ENCODE measurements at regions not wholly inside any gene's neighbourhood (a gene's known extent, or its start where the extent isn't known, plus 50 kb on each side); places are given as distances from the start of the nearest gene placed in this dataset.

DNA sequence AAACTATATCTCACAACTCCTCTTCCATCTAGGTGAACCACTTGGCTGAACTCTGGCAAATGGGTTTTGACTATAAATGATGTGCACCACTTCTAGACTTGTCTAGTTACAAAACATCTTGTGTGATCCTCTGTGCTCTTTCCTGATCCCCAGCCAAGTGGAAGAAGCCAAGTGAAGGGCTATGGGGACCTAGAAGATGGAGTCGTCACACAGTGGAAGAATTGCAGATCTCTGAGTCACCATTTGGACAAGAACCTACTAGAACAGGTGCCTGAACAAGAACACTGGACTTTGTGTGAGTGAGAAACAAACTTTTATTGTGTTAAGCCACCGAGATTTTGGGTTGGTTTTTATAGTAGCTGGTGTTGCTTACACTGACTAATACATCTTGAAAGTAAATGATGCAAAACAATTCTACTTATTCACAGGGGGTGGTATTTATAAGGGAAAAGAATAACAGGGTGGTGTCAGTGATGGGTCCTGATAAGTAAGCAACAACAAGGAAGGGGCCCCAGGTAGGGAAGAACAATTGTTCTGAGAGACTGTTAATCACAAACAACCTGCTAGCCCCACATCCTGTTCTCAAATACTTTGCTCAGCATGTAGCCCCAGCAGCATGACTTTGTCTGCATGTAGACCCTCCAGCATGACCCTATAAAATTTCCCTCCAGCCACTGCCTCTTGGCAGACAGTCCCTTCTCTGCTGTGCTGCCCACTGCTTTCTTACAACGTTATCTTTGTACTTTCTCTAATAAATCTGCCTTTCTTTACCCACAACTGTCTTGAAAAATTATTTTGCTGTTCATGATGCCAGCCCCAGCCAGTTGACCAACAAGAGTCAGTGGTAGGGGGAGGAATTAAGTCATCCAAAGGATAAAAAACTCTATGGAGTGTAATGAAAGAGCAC, 280.7 kb upstream of the PLET1 start:
- Histone ChIP-seq H3K4me1 (ENCODE audit: control extremely low read depth in 1 of 4, control insufficient read depth in 4 of 4, insufficient read depth in 4 of 4, low read length in 3 of 4) (no peaks in the 10 kb centered on the region), H3K27ac (ENCODE audit: insufficient read depth in 1 of 2, low read depth in 1 of 2, low read length in 2 of 2, poor library complexity in 1 of 2, severe bottlenecking in 2 of 2) (no peak overlapping the region), H3K9me3 (ENCODE audit: control extremely low read depth in 1 of 5, control insufficient read depth in 4 of 5, insufficient read depth in 2 of 5, low read depth in 1 of 5, low read length in 4 of 5) (no peaks in the 10 kb centered on the region), H3K27me3 (replicated peaks in 2 of 5; ENCODE audit: control insufficient read depth in 4 of 5, insufficient read depth in 5 of 5, low read length in 4 of 5) (peaks cover 0 to 11% (median 0%) of the 10 kb centered on the region in 5 experiments), H3K36me3 (ENCODE audit: control insufficient read depth in 4 of 4, insufficient read depth in 4 of 4, low read length in 3 of 4) (no peaks in the 10 kb centered on the region), H3K4me3 (ENCODE audit: control insufficient read depth in 1 of 7, extremely low read depth in 1 of 7, insufficient read depth in 4 of 7, low read depth in 2 of 7, low read length in 6 of 7) (no peak overlapping the region)
- no peak for DNase-seq
- WGBS (ENCODE audit: insufficient coverage), result 100% methylated on average over 1 of the region's 3 CpGs
- CTCF ChIA-PET, result interaction anchor here (1.3 to 1.6 kb wide), 2 partner anchors 14 to 15 kb away, joined by 3 read pairs; no protein-coding TSS in a partner anchor
- POLR2A ChIA-PET, result no interaction called here

DNA sequence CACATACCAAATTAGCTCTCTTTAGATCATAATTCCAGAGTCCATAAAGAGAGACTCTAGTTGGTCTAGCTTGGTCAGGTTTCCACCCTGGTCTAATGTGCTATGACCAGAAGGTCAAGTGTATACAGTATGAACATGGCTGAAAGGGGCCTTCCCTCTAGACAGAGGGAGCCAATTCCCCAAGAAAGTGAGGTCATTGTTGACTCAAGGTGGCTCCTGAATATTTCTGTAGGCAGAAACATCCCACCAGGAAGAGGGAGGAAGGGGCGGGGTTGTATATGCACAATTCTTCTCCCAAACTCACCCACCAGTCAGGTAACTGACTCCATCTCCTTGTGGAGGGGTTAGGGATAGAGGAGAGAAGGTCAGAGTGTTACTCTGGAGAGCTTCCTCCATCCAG, 281.8 kb upstream of the PLET1 start:
- POLR2A ChIA-PET, result no interaction called here
- Histone ChIP-seq H3K9me3 (ENCODE audit: control extremely low read depth in 1 of 5, control insufficient read depth in 4 of 5, insufficient read depth in 2 of 5, low read depth in 1 of 5, low read length in 4 of 5) (no peaks in the 10 kb centered on the region), H3K27ac (ENCODE audit: insufficient read depth in 1 of 2, low read depth in 1 of 2, low read length in 2 of 2, poor library complexity in 1 of 2, severe bottlenecking in 2 of 2) (no peak overlapping the region), H3K27me3 (replicated peaks in 2 of 5; ENCODE audit: control insufficient read depth in 4 of 5, insufficient read depth in 5 of 5, low read length in 4 of 5) (peaks cover 0 to 10% (median 0%) of the 10 kb centered on the region in 5 experiments), H3K4me1 (ENCODE audit: control extremely low read depth in 1 of 4, control insufficient read depth in 4 of 4, insufficient read depth in 4 of 4, low read length in 3 of 4) (no peaks in the 10 kb centered on the region), H3K36me3 (ENCODE audit: control insufficient read depth in 4 of 4, insufficient read depth in 4 of 4, low read length in 3 of 4) (no peaks in the 10 kb centered on the region), H3K4me3 (ENCODE audit: control insufficient read depth in 1 of 7, extremely low read depth in 1 of 7, insufficient read depth in 4 of 7, low read depth in 2 of 7, low read length in 6 of 7) (no peak overlapping the region)
- DNase-seq, result no peak
- CTCF ChIA-PET, result no interaction called here
- WGBS (ENCODE audit: insufficient coverage), result no CpG with 5 or more reads among the region's 1 CpG

DNA sequence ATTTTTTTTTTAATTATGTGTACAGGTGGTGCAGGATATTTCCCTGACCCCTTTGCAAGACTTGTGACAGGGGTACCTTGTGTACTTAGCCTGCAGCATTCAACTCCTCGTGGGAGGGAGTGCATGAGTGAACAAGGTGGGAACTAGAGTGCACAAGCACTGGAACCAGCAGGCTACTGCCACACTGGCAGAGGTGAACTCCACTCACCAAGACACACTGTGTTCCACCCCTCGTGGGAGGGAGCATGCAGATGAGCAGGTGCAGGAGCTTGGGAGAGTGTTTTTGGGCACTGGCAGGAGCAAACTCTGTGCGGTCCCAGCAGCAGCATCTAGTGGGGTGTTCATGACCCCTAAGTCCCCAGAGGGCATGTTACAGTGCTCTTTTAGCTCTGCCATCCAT, 282.7 kb upstream of the PLET1 start:
- no peaks in the 10 kb centered on the region for H3K4me1 ChIP-seq (ENCODE audit: control extremely low read depth in 1 of 4, control insufficient read depth in 4 of 4, insufficient read depth in 4 of 4, low read length in 3 of 4)
- H3K9me3 ChIP-seq (ENCODE audit: control extremely low read depth in 1 of 5, control insufficient read depth in 4 of 5, insufficient read depth in 2 of 5, low read depth in 1 of 5, low read length in 4 of 5), result no peaks in the 10 kb centered on the region
- 100% methylated on average over 3 of the region's 3 CpGs for WGBS (ENCODE audit: insufficient coverage)
- H3K36me3 ChIP-seq (ENCODE audit: control insufficient read depth in 4 of 4, insufficient read depth in 4 of 4, low read length in 3 of 4), result no peaks in the 10 kb centered on the region
- ChIA-PET CTCF (no interaction called here), POLR2A (no interaction called here)
- no peak overlapping the region for H3K4me3 ChIP-seq (ENCODE audit: control insufficient read depth in 1 of 7, extremely low read depth in 1 of 7, insufficient read depth in 4 of 7, low read depth in 2 of 7, low read length in 6 of 7)
- H3K27ac ChIP-seq (ENCODE audit: insufficient read depth in 1 of 2, low read depth in 1 of 2, low read length in 2 of 2, poor library complexity in 1 of 2, severe bottlenecking in 2 of 2), result no peak overlapping the region
- peaks cover 0 to 10% (median 2%) of the 10 kb centered on the region in 5 experiments for H3K27me3 ChIP-seq (replicated peaks in 2 of 5; ENCODE audit: control insufficient read depth in 4 of 5, insufficient read depth in 5 of 5, low read length in 4 of 5)
- DNase-seq, result no peak

DNA sequence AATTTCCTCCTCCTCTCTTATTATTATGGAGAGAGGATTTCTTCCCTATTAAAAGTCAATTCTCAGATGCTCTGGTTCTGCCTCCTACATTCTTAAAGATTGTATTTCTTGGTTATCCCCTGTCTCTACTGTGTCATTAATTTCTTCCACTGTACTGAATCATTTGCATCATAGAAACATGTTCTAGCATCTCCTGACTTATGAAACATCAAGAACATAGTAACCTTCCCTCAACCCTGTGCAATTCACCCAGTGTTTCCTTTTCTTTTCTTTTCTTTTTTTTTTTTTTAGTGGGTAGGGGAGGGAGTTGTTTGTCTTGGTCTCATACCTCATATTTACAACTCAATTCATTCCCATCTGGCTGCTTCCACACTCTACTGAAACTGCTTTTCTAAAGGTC, 288.0 kb upstream of the PLET1 start:
- no peak for DNase-seq
- Histone ChIP-seq H3K36me3 (ENCODE audit: control insufficient read depth in 4 of 4, insufficient read depth in 4 of 4, low read length in 3 of 4) (no peaks in the 10 kb centered on the region), H3K4me1 (ENCODE audit: control extremely low read depth in 1 of 4, control insufficient read depth in 4 of 4, insufficient read depth in 4 of 4, low read length in 3 of 4) (no peaks in the 10 kb centered on the region), H3K27me3 (replicated peaks in 2 of 5; ENCODE audit: control insufficient read depth in 4 of 5, insufficient read depth in 5 of 5, low read length in 4 of 5) (peaks cover 2 to 8% (median 4%) of the 10 kb centered on the region in 5 experiments), H3K9me3 (ENCODE audit: control extremely low read depth in 1 of 5, control insufficient read depth in 4 of 5, insufficient read depth in 2 of 5, low read depth in 1 of 5, low read length in 4 of 5) (peaks cover 0 to 1% (median 0%) of the 10 kb centered on the region in 5 experiments), H3K27ac (ENCODE audit: insufficient read depth in 1 of 2, low read depth in 1 of 2, low read length in 2 of 2, poor library complexity in 1 of 2, severe bottlenecking in 2 of 2) (no peak overlapping the region), H3K4me3 (ENCODE audit: control insufficient read depth in 1 of 7, extremely low read depth in 1 of 7, insufficient read depth in 4 of 7, low read depth in 2 of 7, low read length in 6 of 7) (no peak overlapping the region)
- CTCF ChIA-PET, result no interaction called here
- POLR2A ChIA-PET, result no interaction called here

DNA sequence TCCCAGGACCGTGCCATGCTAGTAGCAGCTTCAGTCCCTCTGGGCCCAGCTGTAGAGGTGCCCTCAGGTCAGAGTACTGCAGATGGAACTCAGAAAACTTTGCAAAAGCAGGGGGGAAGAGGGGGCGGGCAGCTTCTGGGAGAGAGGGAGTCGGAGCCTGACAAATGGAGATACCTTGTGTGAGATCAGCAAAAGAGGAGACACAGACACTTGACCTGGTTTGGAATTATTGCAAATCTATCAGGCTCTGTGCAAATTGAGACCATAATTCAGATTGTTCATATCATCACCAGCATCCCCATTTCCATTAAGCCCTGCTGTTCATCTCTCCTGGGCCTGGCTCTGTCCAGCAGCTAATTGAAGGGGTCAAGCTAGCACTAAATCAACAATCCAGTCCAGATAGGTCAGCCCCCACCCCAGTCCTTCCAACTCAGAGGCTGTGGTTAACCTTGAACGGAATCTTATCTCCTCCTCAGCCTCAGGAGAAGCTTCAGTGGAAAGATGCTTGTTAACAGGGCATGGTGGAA, 292.6 kb upstream of the PLET1 start:
- ChIA-PET CTCF (interaction anchor here (0.8 to 3.1 kb wide), 6 partner anchors 11 to 273 kb away, joined by 3 to 25 read pairs (median 3); no protein-coding TSS in a partner anchor), POLR2A (no interaction called here)
- H3K9me3 ChIP-seq (ENCODE audit: control extremely low read depth in 1 of 5, control insufficient read depth in 4 of 5, insufficient read depth in 2 of 5, low read depth in 1 of 5, low read length in 4 of 5), result peaks cover 0 to 1% (median 0%) of the 10 kb centered on the region in 5 experiments
- H3K27me3 ChIP-seq (replicated peaks in 2 of 5; ENCODE audit: control insufficient read depth in 4 of 5, insufficient read depth in 5 of 5, low read length in 4 of 5), result peaks cover 0 to 4% (median 0%) of the 10 kb centered on the region in 5 experiments
- no peak for DNase-seq
- no peak overlapping the region for H3K4me3 ChIP-seq (ENCODE audit: control insufficient read depth in 1 of 7, extremely low read depth in 1 of 7, insufficient read depth in 4 of 7, low read depth in 2 of 7, low read length in 6 of 7)
- H3K27ac ChIP-seq (ENCODE audit: insufficient read depth in 1 of 2, low read depth in 1 of 2, low read length in 2 of 2, poor library complexity in 1 of 2, severe bottlenecking in 2 of 2), result no peak overlapping the region
- H3K4me1 ChIP-seq (ENCODE audit: control extremely low read depth in 1 of 4, control insufficient read depth in 4 of 4, insufficient read depth in 4 of 4, low read length in 3 of 4), result no peaks in the 10 kb centered on the region
- no peaks in the 10 kb centered on the region for H3K36me3 ChIP-seq (ENCODE audit: control insufficient read depth in 4 of 4, insufficient read depth in 4 of 4, low read length in 3 of 4)
- WGBS (ENCODE audit: insufficient coverage), result 89% methylated on average over 3 of the region's 4 CpGs

DNA sequence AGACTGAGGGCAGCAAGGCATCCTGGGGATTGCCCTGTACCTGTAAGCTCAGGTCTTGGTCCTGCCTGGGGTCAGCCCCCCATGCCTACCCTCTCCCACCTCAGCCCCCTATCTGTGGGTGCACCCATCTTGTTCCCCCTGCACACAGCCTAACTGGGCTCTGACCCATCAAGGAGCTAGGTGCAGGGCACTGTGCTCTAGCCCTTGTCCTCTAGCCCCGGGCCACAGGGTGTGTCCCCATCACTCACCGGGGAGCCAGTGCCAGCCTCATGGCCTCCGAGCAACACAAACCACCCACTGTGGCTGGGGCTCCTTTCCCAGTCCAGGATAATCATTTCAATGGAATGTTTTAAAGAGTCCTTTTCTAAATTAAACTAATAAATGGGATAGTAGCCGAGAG, 293.9 kb upstream of the PLET1 start:
- POLR2A ChIA-PET, result no interaction called here
- no peak overlapping the region for H3K27ac ChIP-seq (ENCODE audit: insufficient read depth in 1 of 2, low read depth in 1 of 2, low read length in 2 of 2, poor library complexity in 1 of 2, severe bottlenecking in 2 of 2)
- no peak overlapping the region for H3K4me3 ChIP-seq (ENCODE audit: control insufficient read depth in 1 of 7, extremely low read depth in 1 of 7, insufficient read depth in 4 of 7, low read depth in 2 of 7, low read length in 6 of 7)
- no peaks in the 10 kb centered on the region for H3K36me3 ChIP-seq (ENCODE audit: control insufficient read depth in 4 of 4, insufficient read depth in 4 of 4, low read length in 3 of 4)
- no peak for DNase-seq
- WGBS (ENCODE audit: insufficient coverage), result 100% methylated on average over 3 of the region's 4 CpGs
- H3K9me3 ChIP-seq (ENCODE audit: control extremely low read depth in 1 of 5, control insufficient read depth in 4 of 5, insufficient read depth in 2 of 5, low read depth in 1 of 5, low read length in 4 of 5), result peaks cover 0 to under 1% (median 0%) of the 10 kb centered on the region in 5 experiments
- peaks cover 0 to 1% (median 0%) of the 10 kb centered on the region in 5 experiments for H3K27me3 ChIP-seq (replicated peaks in 2 of 5; ENCODE audit: control insufficient read depth in 4 of 5, insufficient read depth in 5 of 5, low read length in 4 of 5)
- CTCF ChIA-PET, result interaction anchor here (0.6 to 3.1 kb wide), 11 partner anchors 8 to 735 kb away, joined by 3 to 25 read pairs (median 8); no protein-coding TSS in a partner anchor
- no peaks in the 10 kb centered on the region for H3K4me1 ChIP-seq (ENCODE audit: control extremely low read depth in 1 of 4, control insufficient read depth in 4 of 4, insufficient read depth in 4 of 4, low read length in 3 of 4)
